Lower leg skin (tissue), 3 donors: ENCODE measurements at regions not wholly inside any gene's neighbourhood (a gene's known extent, or its start where the extent isn't known, plus 50 kb on each side); places are given as distances from the start of the nearest gene placed in this dataset.

ENCODE experiments used
- CTCF ChIP-seq, 3 donors: fragments of 450-650 bp; IDR thresholded peaks; one replicate each; pipeline ENCODE4 v1.5.1; 2016; ENCODE audit warnings: antibody characterized with exemption in 3 of 3, mild to moderate bottlenecking in 3 of 3, moderate library complexity in 2 of 3
- POLR2A ChIP-seq, 2 donors: fragments of 450-650 bp; IDR thresholded peaks; one replicate each; pipeline ENCODE4 v1.6.1; 2016 to 2017; ENCODE audit warnings: antibody characterized with exemption in 2 of 2, mild to moderate bottlenecking in 1 of 2, moderate library complexity in 1 of 2

GRCh38 chr11:91819777-91820176 is 404.8 kb upstream of the FAT3 start:
- TF ChIP-seq CTCF (IDR thresholded peaks at IDR 0.05), result no peak
- no peak for TF ChIP-seq POLR2A (IDR thresholded peaks at IDR 0.05)
